Panc1 (cell line): ENCODE measurements at regions not wholly inside any gene's neighbourhood (a gene's known extent, or its start where the extent isn't known, plus 50 kb on each side); places are given as distances from the start of the nearest gene placed in this dataset.

Experiments
- POLR2AphosphoS5 ChIP-seq: IDR thresholded peaks from 2 replicates; pipeline ENCODE4 v1.6.1; 2012; ENCODE audit warnings: mild to moderate bottlenecking, low read depth, low read length, moderate library complexity
- SIN3A ChIP-seq: IDR thresholded peaks from 2 replicates; pipeline ENCODE4 v1.6.1; 2012; ENCODE audit warnings: low read depth, mild to moderate bottlenecking, low read length, moderate library complexity, borderline replicate concordance; ENCODE audit not compliant: insufficient read depth
- TCF7L2 ChIP-seq: IDR thresholded peaks from 2 replicates; pipeline ENCODE4 v1.6.1; 2011; ENCODE audit warnings: mild to moderate bottlenecking, low read depth, low read length, inconsistent platforms
- TF ChIP-seq, protein P1 (sequence below): fragments of 450-650 bp; IDR thresholded peaks from 2 replicates; pipeline ENCODE4 v1.5.1; 2017; ENCODE audit warnings: mild to moderate bottlenecking
- TF ChIP-seq, protein P2 (sequence below), 2 experiments: IDR thresholded peaks; 2 replicates each; pipeline ENCODE4 v1.6.1; 2011 to 2012; ENCODE audit warnings: low read depth in 2 of 2, control low read depth in 1 of 2, low read length in 1 of 2, mild to moderate bottlenecking in 1 of 2, moderate library complexity in 1 of 2; ENCODE audit not compliant: insufficient read depth in 1 of 2

DNA sequence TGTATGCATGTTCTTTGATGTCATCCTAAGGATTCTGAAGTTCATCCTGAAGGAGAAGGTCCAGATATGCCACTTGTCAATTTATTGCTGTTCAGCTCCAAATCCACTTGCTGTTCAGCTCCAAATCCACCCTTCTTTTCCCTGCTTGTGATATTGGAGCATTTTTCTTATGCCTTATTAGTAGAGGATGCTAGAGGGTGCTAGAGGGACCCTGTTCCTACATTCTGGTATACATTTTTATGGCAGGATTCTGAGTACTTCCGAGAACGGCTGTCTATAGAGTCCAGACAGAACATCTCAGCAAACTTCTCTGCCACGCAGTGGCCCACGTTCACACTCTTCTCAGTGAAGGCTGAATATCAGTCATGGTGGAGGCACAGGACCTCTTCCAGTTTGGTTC, 406.7 kb downstream of the NOVA1 start:
- TF ChIP-seq, protein P1, sequence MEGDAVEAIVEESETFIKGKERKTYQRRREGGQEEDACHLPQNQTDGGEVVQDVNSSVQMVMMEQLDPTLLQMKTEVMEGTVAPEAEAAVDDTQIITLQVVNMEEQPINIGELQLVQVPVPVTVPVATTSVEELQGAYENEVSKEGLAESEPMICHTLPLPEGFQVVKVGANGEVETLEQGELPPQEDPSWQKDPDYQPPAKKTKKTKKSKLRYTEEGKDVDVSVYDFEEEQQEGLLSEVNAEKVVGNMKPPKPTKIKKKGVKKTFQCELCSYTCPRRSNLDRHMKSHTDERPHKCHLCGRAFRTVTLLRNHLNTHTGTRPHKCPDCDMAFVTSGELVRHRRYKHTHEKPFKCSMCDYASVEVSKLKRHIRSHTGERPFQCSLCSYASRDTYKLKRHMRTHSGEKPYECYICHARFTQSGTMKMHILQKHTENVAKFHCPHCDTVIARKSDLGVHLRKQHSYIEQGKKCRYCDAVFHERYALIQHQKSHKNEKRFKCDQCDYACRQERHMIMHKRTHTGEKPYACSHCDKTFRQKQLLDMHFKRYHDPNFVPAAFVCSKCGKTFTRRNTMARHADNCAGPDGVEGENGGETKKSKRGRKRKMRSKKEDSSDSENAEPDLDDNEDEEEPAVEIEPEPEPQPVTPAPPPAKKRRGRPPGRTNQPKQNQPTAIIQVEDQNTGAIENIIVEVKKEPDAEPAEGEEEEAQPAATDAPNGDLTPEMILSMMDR: no peak
- no peak for TF ChIP-seq POLR2AphosphoS5
- no peak for TF ChIP-seq TCF7L2
- TF ChIP-seq, protein P2, sequence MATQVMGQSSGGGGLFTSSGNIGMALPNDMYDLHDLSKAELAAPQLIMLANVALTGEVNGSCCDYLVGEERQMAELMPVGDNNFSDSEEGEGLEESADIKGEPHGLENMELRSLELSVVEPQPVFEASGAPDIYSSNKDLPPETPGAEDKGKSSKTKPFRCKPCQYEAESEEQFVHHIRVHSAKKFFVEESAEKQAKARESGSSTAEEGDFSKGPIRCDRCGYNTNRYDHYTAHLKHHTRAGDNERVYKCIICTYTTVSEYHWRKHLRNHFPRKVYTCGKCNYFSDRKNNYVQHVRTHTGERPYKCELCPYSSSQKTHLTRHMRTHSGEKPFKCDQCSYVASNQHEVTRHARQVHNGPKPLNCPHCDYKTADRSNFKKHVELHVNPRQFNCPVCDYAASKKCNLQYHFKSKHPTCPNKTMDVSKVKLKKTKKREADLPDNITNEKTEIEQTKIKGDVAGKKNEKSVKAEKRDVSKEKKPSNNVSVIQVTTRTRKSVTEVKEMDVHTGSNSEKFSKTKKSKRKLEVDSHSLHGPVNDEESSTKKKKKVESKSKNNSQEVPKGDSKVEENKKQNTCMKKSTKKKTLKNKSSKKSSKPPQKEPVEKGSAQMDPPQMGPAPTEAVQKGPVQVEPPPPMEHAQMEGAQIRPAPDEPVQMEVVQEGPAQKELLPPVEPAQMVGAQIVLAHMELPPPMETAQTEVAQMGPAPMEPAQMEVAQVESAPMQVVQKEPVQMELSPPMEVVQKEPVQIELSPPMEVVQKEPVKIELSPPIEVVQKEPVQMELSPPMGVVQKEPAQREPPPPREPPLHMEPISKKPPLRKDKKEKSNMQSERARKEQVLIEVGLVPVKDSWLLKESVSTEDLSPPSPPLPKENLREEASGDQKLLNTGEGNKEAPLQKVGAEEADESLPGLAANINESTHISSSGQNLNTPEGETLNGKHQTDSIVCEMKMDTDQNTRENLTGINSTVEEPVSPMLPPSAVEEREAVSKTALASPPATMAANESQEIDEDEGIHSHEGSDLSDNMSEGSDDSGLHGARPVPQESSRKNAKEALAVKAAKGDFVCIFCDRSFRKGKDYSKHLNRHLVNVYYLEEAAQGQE (IDR thresholded peaks at IDR 0.05; ENCODE audit: insufficient read depth in 1 of 2, low read depth in 2 of 2, low read length in 1 of 2): no peak
- TF ChIP-seq SIN3A: no peak
